ENCODE measurements at regions not wholly inside any gene's neighbourhood (a gene's known extent, or its start where the extent isn't known, plus 50 kb on each side); places are given as distances from the start of the nearest gene placed in this dataset.
A peak's percentile ranks its signal among the peaks of the same experiment; 100 is the strongest.

- CTCF ChIA-PET = interaction anchor here (0.6 to 1.4 kb wide), 5 partner anchors 34 to 593 kb away, joined by 3 read pairs; partner anchors contain the start of gene PHLDA1
- Histone ChIP-seq H3K9me3 (no peaks in the 10 kb centered on the region), H3K4me1 (peaks cover 43% of the 10 kb centered on the region), H3K4me2 (peak overlapping the region; percentile 70), H3K27ac (peak overlapping the region; percentile 82 to 86), H3K4me3 (no peak overlapping the region)
- WGBS (ENCODE audit: missing lambda C conversion rate) = 6% methylated on average over 7 of the region's 7 CpGs
- ATAC-seq (peak; percentile 80 to 83), DNase-seq (ENCODE audit: low read depth in 1 of 2, low spot score in 1 of 2) (peak; percentile 19 to 79), FAIRE-seq (no peak)
- POLR2A ChIA-PET = interaction anchor here (1.3 to 1.8 kb wide), 2 partner anchors 168 kb away, joined by 4 to 7 read pairs; partner anchors contain the start of gene PHLDA1
- TF ChIP-seq SMC3 (IDR thresholded peaks at IDR 0.05) = 0 out of 3 replicates have a peak, but pooled peaks have one; percentile 2
- no peak for TF ChIP-seq RCOR1 (IDR thresholded peaks at IDR 0.05; ENCODE audit: low read depth, low read length)
Measured at GRCh38 chr12:75863533-75863932, 168.0 kb downstream of the PHLDA1 start.

DNA sequence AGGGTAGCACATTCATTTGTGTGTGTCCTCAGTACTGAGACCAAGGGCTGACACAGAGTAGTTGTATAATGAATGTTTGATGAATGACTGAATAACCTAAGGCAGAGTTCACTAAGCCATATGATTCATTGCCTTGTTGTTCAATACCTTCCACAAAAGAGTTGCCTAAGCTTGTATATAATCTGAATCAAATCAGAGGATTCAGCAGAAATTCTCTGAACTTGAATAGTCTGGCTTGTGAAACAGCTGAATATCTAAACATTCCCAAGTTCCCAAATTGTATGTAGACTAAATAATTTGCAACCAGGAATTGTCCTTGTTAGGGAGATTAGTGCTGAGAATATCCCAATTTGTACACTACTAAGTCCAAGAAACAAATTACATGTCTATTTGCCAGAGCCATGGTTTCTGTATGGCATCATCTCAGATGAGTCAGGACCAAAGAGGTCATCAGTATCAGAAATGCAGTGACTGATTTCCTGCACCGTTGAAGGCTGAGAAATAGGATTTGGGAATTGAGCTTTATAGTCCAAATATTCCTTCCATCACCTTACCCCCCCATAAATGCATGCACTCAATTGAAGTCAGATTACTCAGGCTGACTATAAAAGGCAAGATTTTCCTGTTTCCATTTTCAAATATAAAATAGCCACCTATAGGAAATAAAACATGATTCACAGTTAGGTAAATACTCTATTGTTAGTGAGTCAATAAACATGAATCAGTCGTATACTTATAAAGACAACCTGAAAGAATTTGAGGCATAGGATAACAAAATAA is 168.7 kb downstream of the PHLDA1 start:
- 2% methylated on average over 2 of the region's 2 CpGs for WGBS (ENCODE audit: missing lambda C conversion rate)
- Histone ChIP-seq H3K9me3 (no peaks in the 10 kb centered on the region), H3K4me1 (peaks cover 43% of the 10 kb centered on the region), H3K4me3 (no peak overlapping the region), H3K4me2 (peak overlapping the region; percentile 70), H3K27ac (peak overlapping the region; percentile 82 to 86)
- peak; percentile 89 to 91 for ATAC-seq
- FAIRE-seq = peak; percentile 89
- ChIA-PET CTCF (interaction anchor here (0.6 to 1.4 kb wide), 4 partner anchors 35 to 593 kb away, joined by 3 read pairs; partner anchors contain the start of gene PHLDA1), POLR2A (interaction anchor here (0.6 to 1.3 kb wide), 3 partner anchors 81 to 168 kb away, joined by 4 to 7 read pairs (median 5); partner anchors contain the start of gene PHLDA1)
- TF ChIP-seq EHF (CRISPR knock-in tag; IDR thresholded peaks at IDR 0.05) (0 out of 2 replicates have a peak, but pooled peaks have one; percentile 13), RAD21 (conservative IDR thresholded peaks at IDR 0.05 in 1 of 2, IDR thresholded peaks at IDR 0.05 in 1 of 2) (peak in 1 of 2 experiments; percentile 32; a peak in 3 of 5 replicates), ZFP36 (IDR thresholded peaks at IDR 0.05; ENCODE audit: borderline replicate concordance, partially characterized antibody) (peak; percentile 22), NFE2L2 (conservative IDR thresholded peaks at IDR 0.05; ENCODE audit: low read length) (no peak), CEBPB (IDR thresholded peaks at IDR 0.05) (peak; percentile 28 to 41; a peak in 2 of 4 replicates), GATA3 (IDR thresholded peaks at IDR 0.05; ENCODE audit: borderline replicate concordance) (peak; percentile 77; the same call in 1 of the 2 replicates), MAFK (IDR thresholded peaks at IDR 0.05; ENCODE audit: partially characterized antibody) (peak; percentile 92), FOXS1 (CRISPR knock-in tag; IDR thresholded peaks at IDR 0.05) (peak; percentile 82; the same call in 1 of the 2 replicates), ZC3H11A (IDR thresholded peaks at IDR 0.05) (no peak), RARB (CRISPR knock-in tag; IDR thresholded peaks at IDR 0.05) (0 out of 2 replicates have a peak, but pooled peaks have one; percentile 39), JUNB (IDR thresholded peaks at IDR 0.05) (peak; percentile 94), SMC3 (IDR thresholded peaks at IDR 0.05) (peak; percentile 5; the same call in 1 of the 3 replicates), MAZ (IDR thresholded peaks at IDR 0.05; ENCODE audit: borderline replicate concordance, low read depth, low read length) (no peak), POLR2AphosphoS2 (conservative IDR thresholded peaks at IDR 0.05; ENCODE audit: low read length) (no peak), KDM5A (IDR thresholded peaks at IDR 0.05) (no peak), FOSL2 (IDR thresholded peaks at IDR 0.05) (peak; percentile 81), FOSL2 (CRISPR knock-in tag; IDR thresholded peaks at IDR 0.05) (peak; percentile 92), EP300 (IDR thresholded peaks at IDR 0.05) (peak; percentile 56 to 57; a peak in 2 of 5 replicates), JUN (IDR thresholded peaks at IDR 0.05) (peak; percentile 73 to 80; a peak in 3 of 5 replicates)
- TF ChIP-seq, protein P1, sequence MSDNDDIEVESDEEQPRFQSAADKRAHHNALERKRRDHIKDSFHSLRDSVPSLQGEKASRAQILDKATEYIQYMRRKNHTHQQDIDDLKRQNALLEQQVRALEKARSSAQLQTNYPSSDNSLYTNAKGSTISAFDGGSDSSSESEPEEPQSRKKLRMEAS (IDR thresholded peaks at IDR 0.05) = 0 out of 2 replicates have a peak, but pooled peaks have one; percentile 26
- TF ChIP-seq, protein P2, sequence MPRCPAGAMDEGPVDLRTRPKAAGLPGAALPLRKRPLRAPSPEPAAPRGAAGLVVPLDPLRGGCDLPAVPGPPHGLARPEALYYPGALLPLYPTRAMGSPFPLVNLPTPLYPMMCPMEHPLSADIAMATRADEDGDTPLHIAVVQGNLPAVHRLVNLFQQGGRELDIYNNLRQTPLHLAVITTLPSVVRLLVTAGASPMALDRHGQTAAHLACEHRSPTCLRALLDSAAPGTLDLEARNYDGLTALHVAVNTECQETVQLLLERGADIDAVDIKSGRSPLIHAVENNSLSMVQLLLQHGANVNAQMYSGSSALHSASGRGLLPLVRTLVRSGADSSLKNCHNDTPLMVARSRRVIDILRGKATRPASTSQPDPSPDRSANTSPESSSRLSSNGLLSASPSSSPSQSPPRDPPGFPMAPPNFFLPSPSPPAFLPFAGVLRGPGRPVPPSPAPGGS (IDR thresholded peaks at IDR 0.05) = 0 out of 3 replicates have a peak, but pooled peaks have one; percentile 58
- DNase-seq (ENCODE audit: low read depth in 1 of 2, low spot score in 1 of 2) = peak; percentile 67 to 90

GRCh38 chr12:75859868-75860267 is 171.7 kb downstream of the PHLDA1 start:
- POLR2A ChIA-PET = no interaction called here
- peak overlapping the region; percentile 35 to 86; a peak in 5 of 6 replicates for H3K27ac ChIP-seq
- CTCF ChIA-PET = no interaction called here
- TF ChIP-seq, protein P2 (IDR thresholded peaks at IDR 0.05) = no peak
- TF ChIP-seq NPAS2 (CRISPR knock-in tag; IDR thresholded peaks at IDR 0.05; ENCODE audit: borderline replicate concordance) (no peak), ZC3H11A (IDR thresholded peaks at IDR 0.05) (no peak), CBX2 (IDR thresholded peaks at IDR 0.05; ENCODE audit: borderline replicate concordance, low read depth) (no peak), CHD4 (IDR thresholded peaks at IDR 0.05; ENCODE audit: borderline replicate concordance) (no peak), RAD21 (conservative IDR thresholded peaks at IDR 0.05 in 1 of 2, IDR thresholded peaks at IDR 0.05 in 1 of 2) (no peak), HDAC2 (IDR thresholded peaks at IDR 0.05) (no peak), SMC3 (IDR thresholded peaks at IDR 0.05) (no peak), HMGXB4 (CRISPR knock-in tag; IDR thresholded peaks at IDR 0.05; ENCODE audit: borderline replicate concordance) (no peak), FOSL2 (IDR thresholded peaks at IDR 0.05) (no peak), FOSL2 (CRISPR knock-in tag; IDR thresholded peaks at IDR 0.05) (no peak), HOXB13 (CRISPR knock-in tag; IDR thresholded peaks at IDR 0.05; ENCODE audit: low read depth) (no peak)
- TF ChIP-seq, protein P1 (IDR thresholded peaks at IDR 0.05) = no peak
- H3K4me2 ChIP-seq = no peak overlapping the region
- ATAC-seq (no peak), FAIRE-seq (no peak), DNase-seq (ENCODE audit: low read depth in 1 of 2, low spot score in 1 of 2) (no peak)
- peaks cover 47% of the 10 kb centered on the region for H3K4me1 ChIP-seq
- no peak overlapping the region for H3K4me3 ChIP-seq
- WGBS (ENCODE audit: missing lambda C conversion rate) = 100% methylated on average over 2 of the region's 2 CpGs
- no peaks in the 10 kb centered on the region for H3K9me3 ChIP-seq
